ENCODE measurements at regions not wholly inside any gene's neighbourhood (a gene's known extent, or its start where the extent isn't known, plus 50 kb on each side); places are given as distances from the start of the nearest gene placed in this dataset.
A peak's percentile ranks its signal among the peaks of the same experiment; 100 is the strongest.

- H3K27me3 ChIP-seq, result no peaks in the 10 kb centered on the region
- no peak overlapping the region for H3K4me3 ChIP-seq
- intact Hi-C loops (cut with DNase I), result no loop called here
- no peak overlapping the region for H3K27ac ChIP-seq
- no peaks in the 10 kb centered on the region for H3K9me3 ChIP-seq (replicated peaks in 1 of 3)
- no peaks in the 10 kb centered on the region for H3K36me3 ChIP-seq (replicated peaks in 1 of 2)
- WGBS, 4 donors, result 66 to 71% (median 67%) methylated on average over 13 of the region's 13 CpGs
- no peaks in the 10 kb centered on the region for H3K4me1 ChIP-seq (replicated peaks in 1 of 2)
- TF ChIP-seq CTCF (IDR thresholded peaks at IDR 0.05) (no peak), POLR2A (IDR thresholded peaks at IDR 0.05) (no peak)
- peak in 1 of 7 donors; percentile 23 for DNase-seq
These were observed 102.9 kb downstream of the TEX26 start for GRCh38 chr13:31035185-31035965.

- Histone ChIP-seq H3K27ac (no peak overlapping the region), H3K9me3 (replicated peaks in 1 of 3) (no peaks in the 10 kb centered on the region), H3K4me3 (no peak overlapping the region), H3K4me1 (replicated peaks in 1 of 2) (no peaks in the 10 kb centered on the region), H3K27me3 (no peaks in the 10 kb centered on the region), H3K36me3 (replicated peaks in 1 of 2) (no peaks in the 10 kb centered on the region)
- DNase-seq, result no peak
- intact Hi-C loops (cut with DNase I), result no loop called here
- TF ChIP-seq CTCF (IDR thresholded peaks at IDR 0.05), result no peak
- TF ChIP-seq POLR2A (IDR thresholded peaks at IDR 0.05), result no peak
- 85 to 90% (median 88%) methylated on average over 11 to 13 of the region's 13 CpGs for WGBS, 4 donors
These were observed 100.2 kb downstream of the TEX26 start for GRCh38 chr13:31032528-31033113.

GRCh38 chr13:31031482-31031881 is 99.0 kb downstream of the TEX26 start:
- H3K27me3 ChIP-seq, result no peaks in the 10 kb centered on the region
- H3K36me3 ChIP-seq (replicated peaks in 1 of 2), result no peaks in the 10 kb centered on the region
- H3K4me3 ChIP-seq, result no peak overlapping the region
- intact Hi-C loops (cut with DNase I), result no loop called here
- H3K9me3 ChIP-seq (replicated peaks in 1 of 3), result no peaks in the 10 kb centered on the region
- TF ChIP-seq CTCF (IDR thresholded peaks at IDR 0.05), result no peak
- TF ChIP-seq POLR2A (IDR thresholded peaks at IDR 0.05), result no peak
- H3K4me1 ChIP-seq (replicated peaks in 1 of 2), result no peaks in the 10 kb centered on the region
- DNase-seq, result no peak
- WGBS, 4 donors, result 86 to 96% (median 89%) methylated on average over 5 to 6 of the region's 6 CpGs
- H3K27ac ChIP-seq, result no peak overlapping the region

- H3K27me3 ChIP-seq, result no peaks in the 10 kb centered on the region
- no peak for DNase-seq
- no peaks in the 10 kb centered on the region for H3K4me1 ChIP-seq (replicated peaks in 1 of 2)
- no peak overlapping the region for H3K4me3 ChIP-seq
- H3K9me3 ChIP-seq (replicated peaks in 1 of 3), result no peaks in the 10 kb centered on the region
- no peaks in the 10 kb centered on the region for H3K36me3 ChIP-seq (replicated peaks in 1 of 2)
- H3K27ac ChIP-seq, result no peak overlapping the region
- intact Hi-C loops (cut with DNase I), result no loop called here
- no peak for TF ChIP-seq POLR2A (IDR thresholded peaks at IDR 0.05)
- TF ChIP-seq CTCF (IDR thresholded peaks at IDR 0.05), result no peak
- WGBS, 4 donors, result 76 to 87% (median 85%) methylated on average over 5 to 8 of the region's 8 CpGs
These were observed 96.6 kb downstream of the TEX26 start for GRCh38 chr13:31029102-31029501.
